Right hindlimb (tissue), 1 donor: ENCODE measurements at regions not wholly inside any gene's neighbourhood (a gene's known extent, or its start where the extent isn't known, plus 50 kb on each side); places are given as distances from the start of the nearest gene placed in this dataset.

ENCODE experiments used
- DNase-seq: peaks from one replicate; pipeline ENCODE4 v3.0.0-alpha.2; 2018

- no peak for DNase-seq
Observed at GRCh38 chr3:102529452-102529851, 94.6 kb downstream of the ZPLD1 start.

- no peak for DNase-seq
Observed at GRCh38 chr3:102530415-102531181, 95.8 kb downstream of the ZPLD1 start.

- DNase-seq, result no peak
Observed at GRCh38 chr3:102531686-102532085, 96.9 kb downstream of the ZPLD1 start.

GRCh38 chr3:102532901-102533300 is 98.1 kb downstream of the ZPLD1 start:
- no peak for DNase-seq

DNA sequence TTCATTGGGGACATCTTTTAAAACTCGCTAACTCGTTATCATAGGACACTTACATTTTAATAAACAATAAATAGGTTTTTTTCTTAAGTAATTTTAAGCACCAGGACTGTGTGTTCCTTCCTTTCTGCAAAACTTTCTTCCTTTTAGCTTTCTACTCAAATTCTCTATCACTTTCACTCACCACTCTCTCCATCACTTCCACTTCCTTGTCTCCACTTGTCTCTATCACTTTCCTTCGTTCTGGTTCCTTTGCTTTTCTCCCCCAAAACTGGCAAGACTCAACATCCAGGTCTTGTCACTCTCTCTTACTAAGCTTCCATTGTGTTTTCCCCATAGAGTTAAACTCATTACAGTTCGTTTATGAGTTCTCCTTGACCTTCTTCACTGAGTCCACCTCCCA is 99.0 kb downstream of the ZPLD1 start:
- no peak for DNase-seq

- no peak for DNase-seq
Observed at GRCh38 chr3:102536456-102536855, 101.6 kb downstream of the ZPLD1 start.

GRCh38 chr3:102537123-102537522 is 102.3 kb downstream of the ZPLD1 start:
- no peak for DNase-seq

GRCh38 chr3:102544741-102545140 is 109.9 kb downstream of the ZPLD1 start:
- DNase-seq, result no peak

DNA sequence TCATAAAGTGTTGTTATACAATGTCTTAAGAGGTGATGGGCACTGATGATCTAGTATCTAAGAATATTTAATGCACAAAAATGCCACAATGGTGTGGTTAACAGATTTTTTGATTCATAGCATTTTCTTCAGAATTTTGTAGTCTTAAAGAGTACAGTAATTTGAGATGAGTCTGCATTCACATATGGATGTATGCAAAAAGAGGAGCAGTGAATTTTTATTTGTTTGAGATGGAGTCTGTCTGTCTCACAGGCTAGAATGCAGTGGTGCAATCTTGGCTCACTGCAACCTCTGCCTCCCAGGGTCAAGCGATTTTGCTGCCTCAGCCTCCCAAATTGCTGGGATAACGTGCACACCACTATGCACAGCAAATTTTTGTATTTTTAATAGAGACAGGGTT is 110.5 kb downstream of the ZPLD1 start:
- DNase-seq, result no peak

DNA sequence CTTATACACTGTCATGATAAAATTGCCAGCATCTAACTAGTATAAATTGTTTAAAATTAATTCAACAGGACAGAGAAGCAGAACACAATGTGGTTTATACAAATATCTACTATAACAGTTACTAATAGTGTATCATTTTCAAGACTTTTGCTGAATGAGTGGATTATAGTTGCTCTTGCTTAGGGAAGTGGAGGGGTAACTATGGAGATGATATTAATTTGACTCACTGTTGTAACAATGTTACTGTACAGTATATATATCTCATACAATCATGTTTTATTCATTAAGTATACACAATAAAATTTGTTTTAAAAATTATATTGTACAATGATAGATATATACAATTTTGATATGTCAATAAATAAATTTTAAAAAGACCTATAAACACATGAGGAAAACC is 119.1 kb downstream of the ZPLD1 start:
- no peak for DNase-seq

GRCh38 chr3:102570511-102570910 is 135.7 kb downstream of the ZPLD1 start:
- DNase-seq, result no peak

GRCh38 chr3:102571006-102571405 is 136.2 kb downstream of the ZPLD1 start:
- no peak for DNase-seq

- DNase-seq, result no peak
Observed at GRCh38 chr3:102571720-102572384, 137.0 kb downstream of the ZPLD1 start.

- DNase-seq, result no peak
Observed at GRCh38 chr3:102573483-102574028, 138.7 kb downstream of the ZPLD1 start.

DNA sequence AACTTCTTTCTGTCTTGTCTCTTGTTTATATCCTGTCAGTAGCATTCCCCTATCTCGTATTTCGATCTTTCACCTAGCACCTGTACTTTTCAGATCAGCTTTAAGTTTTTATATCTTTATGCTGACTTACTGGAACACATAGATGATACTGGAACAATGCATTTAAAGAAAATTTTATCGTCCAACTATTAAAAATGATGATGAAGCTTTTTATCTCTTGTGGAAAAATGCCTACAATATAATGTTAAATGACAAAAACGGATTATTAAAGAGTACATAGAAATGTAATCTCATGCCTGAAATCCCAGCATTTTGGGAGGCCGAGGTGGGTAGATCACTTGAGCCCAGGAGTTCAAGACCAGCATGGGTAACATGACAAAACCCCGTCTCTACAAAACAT is 139.5 kb downstream of the ZPLD1 start:
- no peak for DNase-seq

- DNase-seq, result no peak
Observed at GRCh38 chr3:102576651-102577050, 141.8 kb downstream of the ZPLD1 start.

DNA sequence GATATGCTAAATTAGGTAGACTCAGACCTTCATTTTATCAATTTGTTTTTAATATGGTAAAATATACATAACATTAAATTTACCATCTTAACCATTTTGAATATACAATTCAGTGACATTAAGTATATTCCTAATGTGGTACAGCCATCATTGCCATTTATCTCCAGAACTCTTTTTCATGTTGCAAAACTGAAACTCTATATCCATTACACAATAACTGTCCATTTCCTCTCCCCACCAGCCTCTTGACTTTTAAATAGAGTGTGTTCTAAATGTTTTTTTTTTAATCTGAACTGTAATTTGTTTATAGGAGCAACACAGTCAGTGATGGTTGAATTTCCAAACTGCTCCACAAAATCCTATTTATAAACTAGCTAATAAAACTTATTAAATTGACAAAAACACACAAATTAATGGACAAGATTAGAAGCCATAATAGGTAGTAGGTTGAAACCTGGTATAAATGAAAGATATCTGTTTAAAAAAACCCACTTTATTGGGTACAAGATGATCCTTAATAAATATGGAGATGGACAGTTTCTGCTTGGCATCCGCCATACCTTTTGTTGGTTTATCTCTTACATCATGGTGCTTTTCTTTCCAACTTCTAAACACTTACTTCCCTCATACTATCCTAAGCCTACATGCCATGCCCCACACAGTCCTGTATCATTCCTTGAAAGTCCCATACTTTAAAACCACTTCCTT is 142.4 kb downstream of the ZPLD1 start:
- no peak for DNase-seq

- DNase-seq, result no peak
Observed at GRCh38 chr3:102580760-102581159, 145.9 kb downstream of the ZPLD1 start.

DNA sequence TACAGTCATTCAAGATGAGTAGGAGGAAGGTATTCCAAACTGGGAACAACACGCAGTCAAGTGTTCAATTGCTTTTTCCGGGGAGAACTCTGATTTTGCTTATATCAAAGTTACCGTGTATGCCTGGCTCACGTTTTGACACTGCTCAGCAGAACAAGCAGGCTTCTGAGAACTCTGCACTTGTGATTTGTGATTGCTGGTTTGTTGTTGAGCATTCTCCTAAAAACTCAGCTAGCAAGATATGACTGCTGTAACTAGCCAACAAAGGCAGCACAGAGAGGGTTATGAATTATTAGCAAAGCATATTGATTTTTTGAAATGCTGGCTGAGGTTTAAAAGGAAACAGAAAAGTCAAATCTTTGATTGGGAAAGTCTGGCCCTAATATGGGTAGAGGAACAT is 151.7 kb downstream of the ZPLD1 start:
- DNase-seq, result no peak

GRCh38 chr3:102593812-102594602 is 159.2 kb downstream of the ZPLD1 start:
- no peak for DNase-seq

GRCh38 chr3:102595057-102595456 is 160.2 kb downstream of the ZPLD1 start:
- DNase-seq, result no peak

GRCh38 chr3:102599819-102600576 is 165.2 kb downstream of the ZPLD1 start:
- no peak for DNase-seq
